Epidermal melanocyte (primary cell): ENCODE measurements at regions not wholly inside any gene's neighbourhood (a gene's known extent, or its start where the extent isn't known, plus 50 kb on each side); places are given as distances from the start of the nearest gene placed in this dataset.

Experiments
- DNase-seq: peaks from one replicate; pipeline ENCODE4 v3.0.0; 2011; ENCODE audit warnings: low spot score; ENCODE audit not compliant: insufficient read length

- no peak for DNase-seq
Observed at GRCh38 chr13:30004204-30004603, 153.8 kb upstream of the UBL3 start.

- DNase-seq: no peak
Observed at GRCh38 chr13:30002577-30002976, 152.2 kb upstream of the UBL3 start.

DNA sequence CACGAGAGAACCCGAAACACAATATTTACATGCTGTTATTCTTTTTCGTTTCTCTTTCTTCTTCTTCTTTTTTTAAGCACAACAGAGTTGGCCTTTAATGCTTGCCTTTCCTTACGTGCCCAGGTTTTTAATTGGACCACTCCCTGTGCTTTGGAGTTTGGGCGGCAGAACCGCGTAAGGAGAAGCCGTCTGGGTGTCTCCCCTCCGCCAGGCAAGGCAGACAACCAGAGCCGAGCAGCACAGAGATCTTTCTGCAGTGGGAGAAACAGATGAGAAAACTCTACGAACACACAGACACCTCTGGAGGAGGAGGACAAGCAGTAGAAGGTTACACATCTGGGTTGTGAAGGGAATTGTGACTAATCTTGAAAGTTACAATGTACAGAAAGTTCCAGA, 150.0 kb upstream of the UBL3 start:
- DNase-seq: no peak

GRCh38 chr13:29999492-30000369, 149.3 kb upstream of the UBL3 start:
- no peak for DNase-seq

GRCh38 chr13:29996316-29996715, 145.9 kb upstream of the UBL3 start:
- no peak for DNase-seq

- no peak for DNase-seq
Observed at GRCh38 chr13:29994911-29995595, 144.6 kb upstream of the UBL3 start.

- no peak for DNase-seq
Observed at GRCh38 chr13:29993716-29994488, 143.5 kb upstream of the UBL3 start.

DNA sequence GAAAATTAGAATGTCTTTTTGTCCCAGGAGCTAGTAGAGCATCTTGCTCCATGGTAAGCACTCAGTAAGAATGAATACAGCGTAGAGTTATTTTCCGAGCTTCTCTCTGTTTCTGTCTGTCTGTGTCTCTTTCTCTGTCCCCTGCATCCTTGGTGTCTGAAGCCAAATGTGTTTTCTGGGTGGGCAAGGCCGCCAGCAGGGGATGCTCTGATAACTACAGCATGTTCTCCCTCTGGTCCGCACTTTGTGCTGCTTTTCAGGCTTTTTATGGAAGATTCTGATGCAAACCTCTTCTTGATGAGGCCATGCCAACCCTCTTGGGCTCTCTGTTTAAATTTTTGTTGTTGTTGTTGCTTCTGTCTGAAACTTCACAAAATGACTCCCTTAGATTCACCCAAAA, 142.8 kb upstream of the UBL3 start:
- DNase-seq: no peak

- DNase-seq: peak; percentile 42
Observed at GRCh38 chr13:29991343-29991742, 140.9 kb upstream of the UBL3 start.

DNA sequence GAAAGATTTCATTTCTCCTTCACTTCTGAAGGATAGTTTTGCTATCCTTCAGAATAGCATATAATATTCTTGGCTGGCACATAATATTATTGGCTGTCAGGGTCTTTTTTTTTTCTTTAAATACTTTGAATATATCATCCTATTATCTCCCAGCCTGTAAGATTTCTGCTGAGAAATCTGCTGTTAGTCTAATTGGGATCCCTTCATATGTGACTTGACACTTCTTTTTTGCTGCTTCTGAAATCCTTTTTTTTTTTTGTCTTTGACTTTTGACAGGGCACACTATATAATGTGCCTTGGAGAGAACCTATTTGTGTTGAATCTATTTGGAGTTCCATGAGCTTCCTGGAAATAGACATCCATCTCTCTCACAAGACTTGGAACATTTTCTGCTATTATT, 136.9 kb upstream of the UBL3 start:
- DNase-seq: no peak

DNA sequence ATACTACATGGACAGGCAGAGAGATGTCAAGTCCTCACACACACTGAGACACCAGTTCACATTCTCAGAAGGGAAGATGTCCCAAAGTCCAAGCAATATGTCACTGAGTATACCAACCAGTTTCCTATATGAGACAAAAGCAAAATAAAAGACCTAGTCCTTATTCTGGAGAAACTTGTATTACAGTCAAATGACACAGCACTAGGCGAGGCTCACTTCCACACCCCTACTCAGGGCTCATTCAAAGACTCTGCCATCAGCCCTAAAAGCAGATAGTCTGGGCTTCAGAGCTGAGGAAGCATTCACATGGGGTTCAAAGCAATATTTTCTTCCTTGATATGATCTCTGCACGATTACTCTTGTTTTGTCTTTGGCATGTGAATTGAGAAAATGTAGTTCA, 129.9 kb upstream of the UBL3 start:
- no peak for DNase-seq

- DNase-seq: no peak
Observed at GRCh38 chr13:29978211-29978610, 127.8 kb upstream of the UBL3 start.

DNA sequence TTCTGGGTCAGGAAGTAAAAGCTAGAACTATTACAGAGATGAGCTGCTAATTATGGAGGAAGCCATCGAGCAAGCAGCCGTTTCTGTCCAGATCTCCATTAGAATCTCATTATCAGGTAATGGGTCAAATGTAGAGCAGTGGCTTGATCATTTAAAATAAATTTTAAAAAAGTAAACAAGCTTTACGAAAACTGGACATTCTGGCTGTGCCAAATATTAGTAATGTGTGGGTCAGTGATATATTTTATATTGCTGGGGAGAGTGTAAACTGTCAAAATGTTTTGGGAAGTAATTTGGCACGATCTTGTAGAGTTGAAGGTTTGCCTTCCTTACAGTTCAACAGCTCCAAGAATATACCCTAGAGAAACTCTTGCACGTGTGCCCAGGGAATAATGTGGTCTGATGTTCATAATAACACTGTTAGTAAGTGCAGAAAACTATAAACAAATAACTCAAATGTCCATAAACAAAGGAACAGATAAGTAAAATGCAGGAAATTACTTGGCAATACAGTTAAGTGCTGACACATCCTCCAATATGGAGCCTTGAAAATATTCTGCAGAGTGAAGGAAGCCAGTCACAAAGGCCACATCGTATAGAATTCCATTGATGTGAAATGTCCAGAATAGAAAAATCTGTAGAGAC, 127.2 kb upstream of the UBL3 start:
- no peak for DNase-seq

- no peak for DNase-seq
Observed at GRCh38 chr13:29976535-29976934, 126.1 kb upstream of the UBL3 start.

DNA sequence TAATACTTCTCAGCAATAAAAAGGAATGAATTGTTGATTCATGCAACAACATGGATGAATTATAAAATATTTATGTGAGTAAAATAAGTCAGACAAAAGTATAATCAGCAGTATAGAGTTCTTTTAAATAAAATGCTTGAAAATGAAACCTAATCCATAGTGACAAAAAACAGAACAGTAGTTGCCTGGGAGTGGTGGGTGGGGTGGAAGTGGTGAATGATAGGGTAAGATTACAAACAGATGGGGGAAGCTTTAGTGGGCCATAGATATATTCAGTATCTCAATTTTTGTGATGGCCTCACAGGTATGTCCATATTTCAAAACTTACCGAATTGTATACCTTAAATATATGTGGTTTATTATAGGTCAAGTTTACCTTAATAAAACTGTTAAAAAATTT, 124.9 kb upstream of the UBL3 start:
- DNase-seq: no peak

GRCh38 chr13:29969286-29969685, 118.9 kb upstream of the UBL3 start:
- DNase-seq: no peak

GRCh38 chr13:29964181-29964845, 113.9 kb upstream of the UBL3 start:
- DNase-seq: no peak

GRCh38 chr13:29963089-29963488, 112.7 kb upstream of the UBL3 start:
- DNase-seq: no peak

DNA sequence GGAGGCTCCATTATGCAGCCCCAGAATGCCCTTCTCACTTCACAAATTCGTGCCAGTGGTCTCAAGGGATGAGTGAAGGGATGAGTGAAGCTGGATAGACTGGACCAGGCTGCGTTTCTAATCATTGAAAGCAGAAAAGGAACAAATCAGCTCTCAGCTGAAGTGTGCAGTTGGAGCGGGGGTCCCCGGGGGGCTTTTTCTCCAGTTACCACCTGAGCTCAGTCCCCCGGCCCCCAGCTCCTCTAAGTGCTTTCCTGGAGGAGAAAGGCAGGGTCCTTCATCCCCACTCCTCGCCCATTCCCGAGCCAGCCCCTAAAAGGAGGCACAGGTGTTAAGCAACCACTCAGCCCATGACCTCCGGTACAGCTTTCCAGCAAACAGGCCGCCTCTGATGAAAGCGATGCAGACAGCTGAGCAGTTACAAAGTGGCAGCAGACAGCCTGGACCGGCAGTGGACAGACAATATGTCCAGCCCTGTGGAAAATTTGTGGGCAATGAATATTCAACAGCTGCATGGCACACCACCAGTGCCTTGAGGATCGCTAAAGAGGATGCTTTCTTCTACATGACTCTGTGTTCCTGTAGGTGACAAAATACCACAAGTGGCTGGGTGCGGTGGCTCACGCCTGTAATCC, 110.7 kb upstream of the UBL3 start:
- no peak for DNase-seq

GRCh38 chr13:29959603-29960002, 109.2 kb upstream of the UBL3 start:
- DNase-seq: no peak

GRCh38 chr13:29959086-29959485, 108.7 kb upstream of the UBL3 start:
- DNase-seq: no peak
